ENCODE measurements at regions not wholly inside any gene's neighbourhood (a gene's known extent, or its start where the extent isn't known, plus 50 kb on each side); places are given as distances from the start of the nearest gene placed in this dataset.
A peak's percentile ranks its signal among the peaks of the same experiment; 100 is the strongest.

DNA sequence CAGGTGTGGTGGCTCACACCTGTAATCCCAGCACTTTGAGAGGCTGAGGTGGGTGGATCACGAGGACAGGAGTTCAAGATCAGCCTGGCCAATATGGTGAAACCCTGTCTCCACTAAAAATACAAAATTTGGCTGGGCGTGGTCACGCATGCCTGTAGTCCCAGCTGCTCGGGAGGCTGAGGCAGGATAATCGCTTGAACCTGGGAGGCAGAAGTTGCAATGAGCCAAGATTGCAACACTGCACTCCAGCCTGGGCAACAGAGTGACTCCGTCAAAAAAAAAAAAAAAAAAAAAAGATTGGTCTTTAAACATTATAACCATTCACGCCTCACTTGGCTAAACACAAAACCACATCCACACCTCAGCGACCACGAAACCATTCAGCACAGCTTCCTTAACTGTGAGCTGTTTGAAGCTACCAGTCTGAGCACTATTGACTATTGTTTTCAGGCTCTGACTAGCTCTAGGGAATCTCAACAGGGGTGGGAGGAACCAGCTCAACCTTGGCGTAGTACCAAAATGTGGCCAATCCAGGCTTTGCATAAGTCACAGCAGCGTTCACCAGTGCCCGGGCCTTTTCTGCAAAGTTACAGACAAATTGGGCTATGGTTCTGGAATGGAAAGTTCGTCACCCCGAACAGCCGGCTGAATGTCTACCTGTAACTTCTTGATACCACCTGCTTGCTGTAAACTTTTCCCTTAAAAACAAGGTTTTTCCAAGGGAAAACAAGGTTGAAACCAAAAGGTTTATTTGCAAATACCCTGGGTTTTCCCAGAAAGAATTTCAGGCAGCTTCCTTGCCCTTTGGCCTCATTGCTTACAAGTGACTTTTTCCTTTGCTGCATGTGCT lies 73.6 kb upstream of the DHX15 start:
- no peak overlapping the region for H3K27ac Mint-ChIP-seq
- H3K27me3 Mint-ChIP-seq: peaks cover 15% of the 10 kb centered on the region
- H3K36me3 Mint-ChIP-seq (ENCODE audit: low read depth): no peaks in the 10 kb centered on the region
- no peak overlapping the region for H3K4me3 Mint-ChIP-seq
- ATAC-seq (peak; percentile 24), DNase-seq (peak; percentile 6)
- peaks cover 7% of the 10 kb centered on the region for H3K4me1 Mint-ChIP-seq
- H3K9me3 Mint-ChIP-seq: no peaks in the 10 kb centered on the region

DNA sequence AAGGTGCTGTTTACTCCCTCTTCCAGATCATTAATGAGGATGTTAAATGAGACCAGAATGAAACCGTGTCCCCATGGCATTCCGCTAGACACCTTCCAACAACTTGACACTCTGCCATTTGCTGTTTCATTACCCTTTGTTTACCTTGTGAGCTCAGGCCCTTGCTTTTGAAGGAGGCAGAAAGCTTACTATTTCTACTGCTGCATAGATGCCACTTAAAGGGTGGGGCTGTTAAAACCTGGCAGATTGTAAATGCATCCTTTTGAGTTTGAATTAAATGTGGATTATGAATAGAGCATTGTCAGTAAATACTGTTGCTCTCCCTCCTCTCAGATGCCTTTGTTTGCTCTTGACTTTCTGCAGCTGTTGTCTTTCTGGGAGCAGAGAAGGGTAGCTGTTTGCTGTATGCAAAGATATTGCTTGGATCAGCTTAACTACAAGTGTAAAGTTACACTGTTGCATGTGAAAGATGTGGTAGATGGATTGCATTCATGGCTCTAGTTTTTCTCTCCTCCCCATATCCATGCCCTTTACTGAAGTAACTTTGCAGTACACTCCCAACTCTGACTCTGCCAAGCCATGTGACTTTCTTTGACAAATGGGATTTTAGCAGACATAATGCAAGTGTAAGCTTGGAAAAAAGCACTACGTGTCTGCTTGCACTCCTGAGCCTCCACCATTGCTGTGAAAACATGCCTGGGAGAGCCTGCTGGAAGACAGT lies 75.0 kb upstream of the DHX15 start:
- Mint-ChIP-seq H3K36me3 (ENCODE audit: low read depth) (no peaks in the 10 kb centered on the region), H3K4me3 (no peak overlapping the region), H3K9me3 (no peaks in the 10 kb centered on the region), H3K27me3 (peaks cover 13% of the 10 kb centered on the region), H3K27ac (no peak overlapping the region), H3K4me1 (peaks cover 7% of the 10 kb centered on the region)
- ATAC-seq (no peak), DNase-seq (no peak)

DNA sequence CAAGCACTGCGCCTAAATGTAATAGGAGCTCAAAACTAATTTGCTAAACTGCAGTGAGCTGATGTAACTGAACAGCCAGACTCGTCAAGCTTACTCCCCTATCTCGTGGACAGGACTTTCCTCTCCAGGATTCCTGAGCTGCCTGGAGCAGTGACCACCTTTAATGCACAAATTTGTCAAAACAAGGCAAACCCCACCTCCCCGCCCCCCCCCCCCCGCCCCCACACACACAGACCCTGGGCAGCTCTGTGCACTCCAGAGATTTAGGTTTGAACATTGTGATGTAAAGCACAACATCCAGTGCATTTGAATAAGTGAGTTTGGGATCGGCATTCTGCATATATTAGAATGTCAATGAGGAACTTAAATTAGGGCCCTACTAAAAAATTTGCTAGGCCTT lies 77.7 kb upstream of the DHX15 start:
- Mint-ChIP-seq H3K4me3 (no peak overlapping the region), H3K27ac (no peak overlapping the region), H3K27me3 (peaks cover 10% of the 10 kb centered on the region), H3K9me3 (no peaks in the 10 kb centered on the region), H3K4me1 (peaks cover 7% of the 10 kb centered on the region), H3K36me3 (ENCODE audit: low read depth) (no peaks in the 10 kb centered on the region)
- DNase-seq: no peak
- ATAC-seq: no peak

DNA sequence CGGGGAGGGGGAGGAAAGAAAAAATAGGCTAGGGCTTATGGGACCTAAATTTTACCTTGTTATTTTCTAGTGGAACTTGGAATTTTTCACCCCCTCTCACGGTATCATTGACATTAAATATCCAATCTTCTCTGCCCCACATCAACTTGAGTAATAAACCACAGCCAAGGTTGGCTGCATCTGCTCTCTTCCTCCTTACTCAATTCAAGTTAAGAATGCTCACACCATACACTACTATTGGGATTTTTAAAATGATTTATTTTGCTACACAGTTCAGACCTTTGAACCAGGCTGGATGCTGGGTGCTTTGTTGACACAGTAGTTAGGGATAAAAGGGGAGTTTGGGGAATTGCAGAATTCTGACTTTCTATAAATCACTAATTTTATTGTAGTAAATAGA lies 78.2 kb upstream of the DHX15 start:
- no peak for DNase-seq

DNA sequence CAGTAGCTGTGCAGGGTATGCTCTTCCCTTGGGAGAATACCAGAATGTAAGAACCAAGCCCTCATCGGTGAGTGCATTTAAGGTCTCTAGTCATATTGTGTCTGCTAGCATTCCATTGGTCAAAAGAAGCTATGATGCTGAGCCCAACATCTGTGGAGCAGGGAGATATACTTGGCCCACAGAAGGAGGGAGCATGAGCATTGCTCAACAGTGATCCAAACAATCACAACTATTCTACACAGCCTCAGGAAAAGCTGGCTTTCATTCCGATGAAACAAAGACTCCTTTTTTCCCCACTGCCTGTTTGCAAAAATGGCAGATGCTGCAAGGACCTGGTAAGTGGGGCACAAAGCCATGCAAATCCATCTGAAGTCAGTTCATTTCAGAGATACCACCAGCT lies 80.6 kb upstream of the DHX15 start:
- Mint-ChIP-seq H3K27me3 (peaks cover 4% of the 10 kb centered on the region), H3K9me3 (no peaks in the 10 kb centered on the region), H3K4me3 (no peak overlapping the region), H3K27ac (no peak overlapping the region), H3K36me3 (ENCODE audit: low read depth) (no peaks in the 10 kb centered on the region), H3K4me1 (no peaks in the 10 kb centered on the region)
- ATAC-seq (no peak), DNase-seq (no peak)

More for the DNA sequence above, 78.2 kb upstream of the DHX15 start:
- Mint-ChIP-seq H3K36me3 (ENCODE audit: low read depth) (no peaks in the 10 kb centered on the region), H3K9me3 (no peaks in the 10 kb centered on the region), H3K27me3 (peaks cover 10% of the 10 kb centered on the region), H3K4me1 (peaks cover 7% of the 10 kb centered on the region), H3K4me3 (no peak overlapping the region), H3K27ac (no peak overlapping the region)
- no peak for ATAC-seq

DNA sequence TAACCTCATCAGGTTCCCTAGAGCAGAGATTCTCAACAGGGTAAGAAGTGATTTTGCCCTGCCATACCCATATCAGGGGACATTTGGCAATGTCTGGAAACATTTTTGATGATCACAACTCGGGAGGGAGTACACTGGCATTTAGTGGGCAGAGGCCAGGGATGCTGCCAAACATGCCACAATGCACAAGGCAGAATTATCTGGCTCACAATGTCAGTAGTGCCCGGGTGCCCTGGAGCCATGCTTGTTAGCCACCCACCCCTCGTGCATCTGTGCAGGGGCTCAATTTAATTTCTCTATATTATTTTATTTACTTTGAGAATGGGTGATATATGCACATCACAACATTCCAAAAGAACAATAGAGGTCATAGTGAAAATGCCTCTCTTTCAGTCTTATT lies 82.0 kb upstream of the DHX15 start:
- no peaks in the 10 kb centered on the region for H3K36me3 Mint-ChIP-seq (ENCODE audit: low read depth)
- H3K4me1 Mint-ChIP-seq: no peaks in the 10 kb centered on the region
- H3K9me3 Mint-ChIP-seq: no peaks in the 10 kb centered on the region
- H3K27ac Mint-ChIP-seq: no peak overlapping the region
- H3K4me3 Mint-ChIP-seq: no peak overlapping the region
- no peak for ATAC-seq
- H3K27me3 Mint-ChIP-seq: peaks cover 4% of the 10 kb centered on the region
- no peak for DNase-seq

DNA sequence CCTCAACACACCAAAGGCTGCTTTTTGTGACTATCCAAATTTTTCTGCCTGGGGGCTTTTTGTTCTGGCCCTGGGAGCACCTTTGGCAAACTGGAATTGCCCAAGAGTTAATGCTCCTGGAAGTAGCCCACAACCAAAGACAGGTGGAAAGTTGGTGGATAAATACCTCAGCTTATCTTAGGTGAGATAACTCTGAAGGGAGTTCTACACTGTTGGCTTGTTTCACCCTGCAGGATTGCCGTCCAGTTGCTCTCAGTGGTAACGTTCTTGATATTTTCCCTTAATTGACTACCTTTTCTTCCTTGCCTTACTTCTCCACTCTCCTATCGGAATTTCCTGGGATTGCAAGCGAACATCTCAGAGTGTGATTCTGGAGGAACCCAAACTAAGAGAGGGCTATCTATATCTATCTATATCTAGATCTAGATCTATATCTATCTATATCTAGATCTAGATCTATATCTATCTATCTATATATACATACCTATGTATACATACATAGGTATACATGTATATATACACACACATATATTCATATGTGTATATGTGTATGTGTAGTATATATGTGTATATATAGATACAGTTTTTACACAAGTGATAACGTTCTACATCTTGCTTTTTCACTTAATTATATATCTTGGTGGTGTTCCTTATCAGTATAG lies 82.6 kb upstream of the DHX15 start:
- H3K27me3 Mint-ChIP-seq: peaks cover 4% of the 10 kb centered on the region

DNA sequence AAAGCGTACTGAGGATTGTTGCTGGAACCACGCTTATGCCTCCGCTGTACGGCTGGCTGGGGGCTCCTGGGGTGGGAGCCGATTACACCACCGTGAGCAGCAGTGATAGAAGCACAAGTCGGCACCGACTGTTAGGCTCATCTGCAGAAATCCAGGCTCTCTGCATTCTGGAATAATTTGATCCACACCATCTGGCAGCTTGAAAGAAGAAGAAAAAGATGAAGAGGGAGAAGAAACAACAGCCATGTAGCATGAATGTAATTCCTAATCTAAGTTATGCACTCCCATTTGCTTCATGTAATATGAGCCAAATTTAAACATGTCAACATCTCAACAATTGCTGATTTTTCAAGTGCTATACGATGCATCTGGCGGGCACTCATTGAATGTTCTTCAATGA lies 84.6 kb upstream of the DHX15 start:
- Mint-ChIP-seq H3K4me1 (no peaks in the 10 kb centered on the region), H3K27ac (no peak overlapping the region), H3K4me3 (no peak overlapping the region), H3K36me3 (ENCODE audit: low read depth) (no peaks in the 10 kb centered on the region), H3K27me3 (peaks cover 4% of the 10 kb centered on the region), H3K9me3 (no peaks in the 10 kb centered on the region)
- DNase-seq: no peak
- ATAC-seq: no peak

More for the DNA sequence above, 82.6 kb upstream of the DHX15 start:
- H3K4me3 Mint-ChIP-seq: no peak overlapping the region
- no peak overlapping the region for H3K27ac Mint-ChIP-seq
- ATAC-seq: no peak
- no peaks in the 10 kb centered on the region for H3K9me3 Mint-ChIP-seq
- H3K4me1 Mint-ChIP-seq: no peaks in the 10 kb centered on the region
- H3K36me3 Mint-ChIP-seq (ENCODE audit: low read depth): no peaks in the 10 kb centered on the region
- no peak for DNase-seq

DNA sequence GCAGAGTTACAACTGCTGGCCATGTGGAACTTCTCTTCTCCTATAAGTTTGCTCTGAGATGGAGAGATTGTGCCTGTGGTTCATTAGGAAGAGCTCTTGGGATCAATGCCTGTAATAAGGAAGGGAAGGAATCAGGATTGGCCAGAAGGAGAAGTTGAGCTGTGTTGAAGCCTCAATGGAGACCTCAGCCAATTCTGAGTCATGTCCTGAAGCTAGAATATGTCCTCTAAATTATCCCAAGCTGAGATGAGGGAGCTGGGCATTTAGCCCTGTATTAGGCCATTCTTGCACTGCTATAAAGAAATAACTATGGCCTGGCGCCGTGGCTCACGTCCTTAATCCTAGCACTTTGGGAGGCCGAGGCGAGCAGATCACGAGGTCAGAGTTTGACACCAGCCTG lies 85.4 kb upstream of the DHX15 start:
- H3K4me3 Mint-ChIP-seq: no peak overlapping the region
- no peaks in the 10 kb centered on the region for H3K9me3 Mint-ChIP-seq
- peaks cover 4% of the 10 kb centered on the region for H3K27me3 Mint-ChIP-seq
- H3K27ac Mint-ChIP-seq: no peak overlapping the region
- no peak for ATAC-seq
- no peaks in the 10 kb centered on the region for H3K4me1 Mint-ChIP-seq
- H3K36me3 Mint-ChIP-seq (ENCODE audit: low read depth): no peaks in the 10 kb centered on the region
- no peak for DNase-seq

DNA sequence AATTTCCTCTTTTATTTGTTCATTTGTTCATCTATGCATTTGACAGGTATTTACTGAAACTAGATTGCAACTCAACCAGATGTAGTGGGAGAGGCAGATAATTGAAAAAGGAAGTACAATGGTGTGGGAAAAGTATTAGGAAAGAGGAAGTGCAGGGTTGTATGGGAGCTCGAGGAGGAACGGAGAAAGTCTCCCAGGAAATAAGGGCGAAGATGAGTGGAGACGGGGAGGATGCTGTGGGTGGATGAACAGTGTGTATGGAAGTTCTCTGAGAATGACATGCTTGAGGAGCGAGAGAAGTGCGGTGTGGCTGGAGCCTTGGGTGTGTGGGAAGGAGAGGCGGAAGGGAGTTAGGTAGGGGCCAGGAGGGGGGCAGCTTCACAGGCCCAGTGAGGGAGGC lies 87.5 kb upstream of the DHX15 start:
- ATAC-seq (no peak), DNase-seq (no peak)
- H3K27me3 Mint-ChIP-seq: no peaks in the 10 kb centered on the region
- H3K9me3 Mint-ChIP-seq: peaks cover 9% of the 10 kb centered on the region
- no peak overlapping the region for H3K27ac Mint-ChIP-seq
- no peaks in the 10 kb centered on the region for H3K36me3 Mint-ChIP-seq (ENCODE audit: low read depth)
- no peak overlapping the region for H3K4me3 Mint-ChIP-seq
- no peaks in the 10 kb centered on the region for H3K4me1 Mint-ChIP-seq

DNA sequence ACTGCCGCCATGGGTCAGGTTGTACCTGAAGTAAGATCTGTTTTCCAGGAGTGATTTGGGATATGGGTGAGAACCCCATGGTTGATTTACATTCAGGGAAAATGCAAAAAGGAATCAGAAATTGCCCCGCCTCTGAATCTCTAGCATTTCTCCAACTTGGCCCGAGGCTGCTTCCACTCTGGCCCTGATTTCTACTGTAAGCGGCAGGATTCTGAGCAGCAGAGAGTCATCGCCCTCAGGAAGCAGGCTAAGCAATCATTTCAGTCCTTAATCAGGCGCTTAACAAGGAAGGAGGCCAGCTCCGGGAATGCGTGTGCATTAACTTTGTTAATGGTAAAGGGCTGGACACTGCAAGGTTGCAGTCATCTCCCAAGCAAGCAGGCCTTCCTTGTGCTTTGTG lies 88.5 kb upstream of the DHX15 start:
- Mint-ChIP-seq H3K27me3 (no peaks in the 10 kb centered on the region), H3K4me3 (no peak overlapping the region), H3K27ac (no peak overlapping the region), H3K36me3 (ENCODE audit: low read depth) (no peaks in the 10 kb centered on the region), H3K9me3 (peaks cover 9% of the 10 kb centered on the region), H3K4me1 (no peaks in the 10 kb centered on the region)
- ATAC-seq (no peak), DNase-seq (no peak)

DNA sequence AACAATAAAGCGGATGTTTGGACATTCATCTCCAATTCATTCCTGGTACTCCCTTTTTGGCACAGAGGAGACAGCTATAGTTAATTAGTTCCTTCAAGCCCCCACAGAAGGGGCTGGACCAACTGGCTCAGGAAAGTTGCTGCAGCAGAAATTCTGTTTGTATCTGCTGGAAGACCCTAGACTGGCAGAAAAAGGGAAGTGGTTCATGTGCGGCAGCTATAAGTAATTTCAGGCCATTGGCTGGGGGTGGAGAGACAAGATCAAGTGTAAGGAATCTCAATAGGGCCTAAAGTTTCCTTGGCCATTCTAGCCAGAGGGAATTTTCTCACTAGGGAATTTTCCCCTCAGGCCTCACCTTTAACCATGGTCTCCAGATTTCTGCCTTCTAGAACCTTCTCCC lies 89.9 kb upstream of the DHX15 start:
- no peak overlapping the region for H3K27ac Mint-ChIP-seq
- H3K36me3 Mint-ChIP-seq (ENCODE audit: low read depth): no peaks in the 10 kb centered on the region
- no peaks in the 10 kb centered on the region for H3K4me1 Mint-ChIP-seq
- no peak for ATAC-seq
- peaks cover 9% of the 10 kb centered on the region for H3K9me3 Mint-ChIP-seq
- DNase-seq: no peak
- H3K4me3 Mint-ChIP-seq: no peak overlapping the region
- no peaks in the 10 kb centered on the region for H3K27me3 Mint-ChIP-seq

DNA sequence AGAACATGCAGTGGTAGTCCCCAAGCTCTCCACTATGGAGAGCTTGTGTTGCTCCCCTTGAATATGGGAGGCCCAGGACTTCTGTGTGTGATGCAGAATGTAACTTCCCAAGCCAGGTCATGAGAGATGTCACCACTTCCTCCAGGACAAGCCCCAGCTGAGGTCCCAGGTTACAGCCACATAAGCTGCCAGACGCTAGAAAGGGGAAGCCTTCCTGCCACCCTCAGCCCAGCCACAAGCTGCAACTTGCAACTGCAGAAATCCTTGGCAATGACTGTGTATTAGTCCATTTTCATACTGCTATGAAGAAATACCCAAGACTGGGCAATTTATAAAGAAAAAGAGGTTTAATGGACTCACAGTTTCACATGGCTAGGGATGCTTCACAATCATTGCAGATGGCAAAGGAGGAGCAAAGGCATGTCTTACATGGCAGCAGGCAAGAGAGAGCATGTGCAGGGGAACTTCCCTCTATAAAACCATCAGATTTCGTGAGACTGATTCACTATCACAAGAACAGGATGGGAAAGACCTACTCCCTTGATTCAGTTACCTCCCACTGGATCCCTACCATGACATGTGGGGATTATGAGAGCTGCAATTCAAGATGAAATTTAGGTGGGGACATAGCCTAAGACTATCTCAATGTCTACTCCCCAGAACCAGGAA lies 91.5 kb upstream of the DHX15 start:
- no peak for ATAC-seq
- H3K36me3 Mint-ChIP-seq (ENCODE audit: low read depth): no peaks in the 10 kb centered on the region
- peaks cover under 1% of the 10 kb centered on the region for H3K27me3 Mint-ChIP-seq

DNA sequence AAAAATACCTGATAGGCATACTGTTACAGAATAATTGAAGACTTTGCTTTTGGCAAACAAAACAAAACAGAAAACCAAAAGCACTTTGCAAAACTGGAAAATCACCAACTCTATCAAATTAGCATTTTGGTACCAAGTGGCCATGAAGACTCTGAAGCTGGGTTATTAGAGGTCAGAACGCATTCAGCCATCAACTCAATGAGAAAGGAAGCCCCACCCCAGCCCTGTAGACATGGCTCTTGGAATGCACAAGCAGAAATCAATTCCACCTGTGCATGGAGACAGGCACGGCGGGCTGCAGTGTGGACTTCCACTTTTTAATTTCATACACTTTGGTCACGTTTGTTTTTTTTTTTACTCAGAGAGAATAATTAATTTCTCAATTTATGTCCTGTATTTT lies 93.6 kb upstream of the DHX15 start:
- Mint-ChIP-seq H3K27ac (no peak overlapping the region), H3K27me3 (peaks cover 11% of the 10 kb centered on the region), H3K9me3 (peaks cover 9% of the 10 kb centered on the region), H3K4me1 (no peaks in the 10 kb centered on the region), H3K4me3 (no peak overlapping the region), H3K36me3 (ENCODE audit: low read depth) (no peaks in the 10 kb centered on the region)
- ATAC-seq: no peak
- no peak for DNase-seq

More for the DNA sequence above, 91.5 kb upstream of the DHX15 start:
- Mint-ChIP-seq H3K4me3 (no peak overlapping the region), H3K4me1 (no peaks in the 10 kb centered on the region), H3K9me3 (peaks cover 9% of the 10 kb centered on the region), H3K27ac (no peak overlapping the region)
- no peak for DNase-seq

Measured in activated naive CD8-positive, alpha-beta T cell treated with anti-CD3 and anti-CD28 coated beads, Interleukin-2, amount 50 U/mL, for 24 hours (primary cell).